Omental fat pad (tissue), 3 donors: ENCODE measurements at regions not wholly inside any gene's neighbourhood (a gene's known extent, or its start where the extent isn't known, plus 50 kb on each side); places are given as distances from the start of the nearest gene placed in this dataset.

Source experiments
- ATAC-seq: fragments of 150-250 bp; one replicate; pipeline ENCODE4 v1.9.1; 2016; ENCODE audit warnings: mild to moderate bottlenecking, moderate library complexity; ENCODE audit not compliant: low FRiP score
- DNase-seq: peaks from one replicate; pipeline ENCODE4 v3.0.0-alpha.2; 2019; ENCODE audit warnings: low spot score
- CTCF ChIP-seq, 3 donors: fragments of 450-650 bp; IDR thresholded peaks; one replicate each; pipeline ENCODE4 v1.5.1; 2016 to 2017; ENCODE audit warnings: antibody characterized with exemption in 3 of 3, mild to moderate bottlenecking in 3 of 3, moderate library complexity in 2 of 3

- DNase-seq (no peak), ATAC-seq (no peak)
- no peak for TF ChIP-seq CTCF (IDR thresholded peaks at IDR 0.05)
These were observed 200.1 kb upstream of the SIX2 start for GRCh38 chr2:45209302-45209701.

- TF ChIP-seq CTCF (IDR thresholded peaks at IDR 0.05) = no peak
- ATAC-seq (no peak), DNase-seq (no peak)
These were observed 197.8 kb upstream of the SIX2 start for GRCh38 chr2:45207101-45207500.

- ATAC-seq = no peak
- DNase-seq = no peak
- TF ChIP-seq CTCF (IDR thresholded peaks at IDR 0.05) = no peak
These were observed 196.7 kb upstream of the SIX2 start for GRCh38 chr2:45205985-45206384.

- TF ChIP-seq CTCF (IDR thresholded peaks at IDR 0.05) = no peak
- ATAC-seq = no peak
- no peak for DNase-seq
These were observed 196.2 kb upstream of the SIX2 start for GRCh38 chr2:45205480-45205879.

- TF ChIP-seq CTCF (IDR thresholded peaks at IDR 0.05) = no peak
- ATAC-seq (no peak), DNase-seq (no peak)
These were observed 194.1 kb upstream of the SIX2 start for GRCh38 chr2:45203400-45203799.

- ATAC-seq = no peak
- TF ChIP-seq CTCF (IDR thresholded peaks at IDR 0.05) = no peak
- no peak for DNase-seq
These were observed 190.7 kb upstream of the SIX2 start for GRCh38 chr2:45199973-45200372.

GRCh38 chr2:45195916-45196315 is 186.7 kb upstream of the SIX2 start:
- DNase-seq = no peak
- no peak for TF ChIP-seq CTCF (IDR thresholded peaks at IDR 0.05)
- no peak for ATAC-seq
